ENCODE measurements at regions not wholly inside any gene's neighbourhood (a gene's known extent, or its start where the extent isn't known, plus 50 kb on each side); places are given as distances from the start of the nearest gene placed in this dataset.

DNA sequence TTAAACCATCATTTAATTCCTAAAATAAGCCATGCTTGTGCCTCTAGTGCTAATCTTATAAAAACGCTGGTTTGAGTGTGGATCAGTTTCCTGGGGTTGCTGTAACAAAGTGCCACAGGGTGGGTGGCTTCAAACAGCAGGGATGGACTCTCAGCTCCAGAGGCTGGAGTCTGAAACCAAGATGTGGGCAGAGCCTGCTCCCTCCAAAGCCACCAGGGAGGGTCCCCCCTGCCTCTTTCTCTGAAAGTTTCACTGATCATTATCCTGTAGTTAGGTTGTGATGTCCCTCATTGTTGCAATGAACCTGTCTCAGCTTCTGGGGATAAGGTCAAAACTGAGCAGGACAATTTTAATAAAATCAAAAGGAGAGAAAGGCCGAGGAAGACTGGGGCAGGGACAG lies 251.9 kb upstream of the TCERG1L start:
- no peak overlapping the region for H3K4me3 ChIP-seq
- 65 to 68% methylated on average over 2 of the region's 2 CpGs for WGBS, 2 donors
- H3K36me3 ChIP-seq, result no peaks in the 10 kb centered on the region
- no peak for DNase-seq
- H3K9me3 ChIP-seq, result peaks cover 0 to 28% (median 9%) of the 10 kb centered on the region in 11 donors
- no peak overlapping the region for H3K27ac ChIP-seq
- intact Hi-C loops (cut with DNase I), result no loop called here
- H3K4me1 ChIP-seq, result no peaks in the 10 kb centered on the region
- TF ChIP-seq, protein P1, sequence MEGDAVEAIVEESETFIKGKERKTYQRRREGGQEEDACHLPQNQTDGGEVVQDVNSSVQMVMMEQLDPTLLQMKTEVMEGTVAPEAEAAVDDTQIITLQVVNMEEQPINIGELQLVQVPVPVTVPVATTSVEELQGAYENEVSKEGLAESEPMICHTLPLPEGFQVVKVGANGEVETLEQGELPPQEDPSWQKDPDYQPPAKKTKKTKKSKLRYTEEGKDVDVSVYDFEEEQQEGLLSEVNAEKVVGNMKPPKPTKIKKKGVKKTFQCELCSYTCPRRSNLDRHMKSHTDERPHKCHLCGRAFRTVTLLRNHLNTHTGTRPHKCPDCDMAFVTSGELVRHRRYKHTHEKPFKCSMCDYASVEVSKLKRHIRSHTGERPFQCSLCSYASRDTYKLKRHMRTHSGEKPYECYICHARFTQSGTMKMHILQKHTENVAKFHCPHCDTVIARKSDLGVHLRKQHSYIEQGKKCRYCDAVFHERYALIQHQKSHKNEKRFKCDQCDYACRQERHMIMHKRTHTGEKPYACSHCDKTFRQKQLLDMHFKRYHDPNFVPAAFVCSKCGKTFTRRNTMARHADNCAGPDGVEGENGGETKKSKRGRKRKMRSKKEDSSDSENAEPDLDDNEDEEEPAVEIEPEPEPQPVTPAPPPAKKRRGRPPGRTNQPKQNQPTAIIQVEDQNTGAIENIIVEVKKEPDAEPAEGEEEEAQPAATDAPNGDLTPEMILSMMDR (IDR thresholded peaks at IDR 0.05), result no peak
- no peak for ATAC-seq
- peaks cover 0 to 45% (median 19%) of the 10 kb centered on the region in 7 donors for H3K27me3 ChIP-seq

DNA sequence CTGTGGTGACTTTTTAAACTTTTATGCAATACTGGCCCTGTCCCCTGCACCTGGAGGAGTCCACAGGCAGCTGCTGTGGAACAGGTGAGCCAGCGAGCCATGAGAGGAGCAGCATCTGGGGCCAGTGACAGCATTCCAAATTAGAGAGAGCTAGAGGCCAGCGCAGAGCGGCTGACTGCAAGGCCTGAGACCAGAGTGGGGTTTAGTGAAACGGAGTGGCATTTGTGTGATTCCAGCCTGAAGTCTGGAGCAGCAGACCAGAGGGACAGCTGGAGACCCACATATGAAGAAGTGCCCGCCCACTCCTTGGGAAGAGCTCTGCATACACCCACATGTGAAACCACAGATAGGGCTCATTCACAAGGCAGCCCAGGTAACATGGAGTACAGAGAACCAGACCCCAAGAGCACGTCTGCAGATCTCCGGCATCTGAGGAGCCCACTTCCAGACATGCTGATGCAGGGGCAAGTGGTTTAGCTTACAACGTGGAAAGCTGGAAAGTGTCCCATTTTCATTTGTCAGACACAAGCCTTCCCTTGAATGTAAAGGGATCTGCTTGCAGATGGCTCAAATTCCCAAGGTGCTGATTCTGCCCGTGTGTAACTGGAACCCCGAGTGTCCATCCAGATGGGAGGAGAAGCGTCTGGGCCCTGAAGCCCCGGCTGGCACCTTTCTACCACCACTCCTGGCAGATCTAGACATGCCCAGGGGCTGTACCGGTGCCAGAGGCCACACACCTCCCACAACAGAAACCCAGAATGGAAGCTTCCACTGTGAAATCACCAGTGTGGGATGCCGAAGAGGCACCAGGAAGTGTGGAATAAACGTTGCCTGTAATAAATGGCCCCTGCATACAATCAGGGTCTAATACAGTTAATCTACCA lies 256.0 kb upstream of the TCERG1L start:
- H3K4me1 ChIP-seq, result no peaks in the 10 kb centered on the region
- ATAC-seq (no peak), DNase-seq (no peak)
- H3K9me3 ChIP-seq, result peaks cover 0 to 28% (median 9%) of the 10 kb centered on the region in 11 donors
- TF ChIP-seq, protein P1 (IDR thresholded peaks at IDR 0.05), result no peak
- H3K36me3 ChIP-seq, result no peaks in the 10 kb centered on the region
- no peak overlapping the region for H3K4me3 ChIP-seq
- H3K27me3 ChIP-seq, result peaks cover 0 to 32% (median 4%) of the 10 kb centered on the region in 7 donors
- 79% methylated on average over 15 of the region's 15 CpGs for WGBS, 2 donors
- intact Hi-C loops (cut with DNase I), result no loop called here
- H3K27ac ChIP-seq, result no peak overlapping the region

GRCh38 chr10:131568866-131569265 lies 257.3 kb upstream of the TCERG1L start:
- intact Hi-C loops (cut with DNase I), result no loop called here
- H3K4me1 ChIP-seq, result no peaks in the 10 kb centered on the region
- DNase-seq (no peak), ATAC-seq (no peak)
- no peak overlapping the region for H3K27ac ChIP-seq
- 58 to 68% methylated on average over 7 of the region's 7 CpGs for WGBS, 2 donors
- H3K4me3 ChIP-seq, result no peak overlapping the region
- peaks cover 0 to 25% (median 4%) of the 10 kb centered on the region in 7 donors for H3K27me3 ChIP-seq
- H3K9me3 ChIP-seq, result peaks cover 0 to 25% (median 9%) of the 10 kb centered on the region in 11 donors
- no peaks in the 10 kb centered on the region for H3K36me3 ChIP-seq
- TF ChIP-seq, protein P1 (IDR thresholded peaks at IDR 0.05), result no peak

- no peaks in the 10 kb centered on the region for H3K4me1 ChIP-seq
- TF ChIP-seq, protein P1 (IDR thresholded peaks at IDR 0.05), result peak in 1 of 9 donors; percentile 10
- 64 to 72% methylated on average over 21 of the region's 21 CpGs for WGBS, 2 donors
- no peak overlapping the region for H3K27ac ChIP-seq
- DNase-seq (no peak), ATAC-seq (no peak)
- no peak overlapping the region for H3K4me3 ChIP-seq
- intact Hi-C loops (cut with DNase I), result no loop called here
- peaks cover 0 to 25% (median 4%) of the 10 kb centered on the region in 7 donors for H3K27me3 ChIP-seq
- H3K9me3 ChIP-seq, result peaks cover 0 to 15% (median 5%) of the 10 kb centered on the region in 11 donors
- no peaks in the 10 kb centered on the region for H3K36me3 ChIP-seq
Observed at GRCh38 chr10:131569851-131570715, 258.6 kb upstream of the TCERG1L start.

Data from heart right ventricle (tissue), 16 donors.